ENCODE measurements at regions not wholly inside any gene's neighbourhood (a gene's known extent, or its start where the extent isn't known, plus 50 kb on each side); places are given as distances from the start of the nearest gene placed in this dataset.

DNA sequence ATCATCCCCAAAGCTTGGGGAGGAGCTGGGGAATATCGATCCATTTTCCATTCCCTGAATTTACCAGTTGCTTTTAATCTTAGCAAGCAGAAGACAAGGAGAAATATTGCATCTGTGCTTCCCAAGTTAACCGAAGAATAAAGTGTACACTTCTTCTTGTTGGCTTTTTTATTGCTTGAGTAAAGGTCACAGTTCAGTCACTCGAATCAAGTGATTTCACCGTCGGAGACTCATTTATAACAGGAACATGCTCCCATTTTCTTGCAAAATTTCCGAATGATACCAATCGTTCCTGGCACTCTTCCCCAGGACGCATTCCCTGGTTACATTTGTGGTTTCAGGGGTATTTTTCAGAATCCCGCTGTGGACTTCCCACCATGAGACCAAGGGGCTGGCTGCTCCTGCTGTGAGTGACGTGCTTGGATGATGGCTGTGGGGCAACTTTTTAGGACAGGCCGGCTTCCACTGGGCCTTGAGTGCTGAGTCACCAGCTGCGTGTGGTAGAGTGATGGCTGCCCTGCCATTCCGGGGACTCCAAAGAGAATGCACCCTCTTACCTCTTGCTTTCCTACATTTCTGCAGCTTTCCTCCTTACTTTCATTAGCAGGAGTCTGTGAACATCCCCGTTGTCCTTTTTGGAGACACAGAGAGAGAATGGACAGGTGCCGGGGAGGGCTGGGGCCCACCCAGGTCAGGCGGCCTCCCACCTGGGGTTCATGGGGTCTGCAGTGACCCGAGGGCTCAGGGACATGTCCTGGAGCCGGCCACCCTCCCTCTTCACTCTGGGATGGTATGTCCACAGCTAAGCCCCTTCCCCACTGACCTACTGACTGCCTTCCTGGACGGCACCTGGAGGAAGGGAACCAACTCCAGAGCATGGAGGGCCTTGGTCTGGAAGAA is 60.7 kb upstream of the HDAC4 start:
- TF ChIP-seq, protein P1, sequence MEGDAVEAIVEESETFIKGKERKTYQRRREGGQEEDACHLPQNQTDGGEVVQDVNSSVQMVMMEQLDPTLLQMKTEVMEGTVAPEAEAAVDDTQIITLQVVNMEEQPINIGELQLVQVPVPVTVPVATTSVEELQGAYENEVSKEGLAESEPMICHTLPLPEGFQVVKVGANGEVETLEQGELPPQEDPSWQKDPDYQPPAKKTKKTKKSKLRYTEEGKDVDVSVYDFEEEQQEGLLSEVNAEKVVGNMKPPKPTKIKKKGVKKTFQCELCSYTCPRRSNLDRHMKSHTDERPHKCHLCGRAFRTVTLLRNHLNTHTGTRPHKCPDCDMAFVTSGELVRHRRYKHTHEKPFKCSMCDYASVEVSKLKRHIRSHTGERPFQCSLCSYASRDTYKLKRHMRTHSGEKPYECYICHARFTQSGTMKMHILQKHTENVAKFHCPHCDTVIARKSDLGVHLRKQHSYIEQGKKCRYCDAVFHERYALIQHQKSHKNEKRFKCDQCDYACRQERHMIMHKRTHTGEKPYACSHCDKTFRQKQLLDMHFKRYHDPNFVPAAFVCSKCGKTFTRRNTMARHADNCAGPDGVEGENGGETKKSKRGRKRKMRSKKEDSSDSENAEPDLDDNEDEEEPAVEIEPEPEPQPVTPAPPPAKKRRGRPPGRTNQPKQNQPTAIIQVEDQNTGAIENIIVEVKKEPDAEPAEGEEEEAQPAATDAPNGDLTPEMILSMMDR (IDR thresholded peaks at IDR 0.05; ENCODE audit: insufficient read depth, low read depth, low read length) = no peak
- no peak for DNase-seq (ENCODE audit: low read depth)
- H3K4me3 ChIP-seq (ENCODE audit: low read depth, low read length) = no peak overlapping the region

DNA sequence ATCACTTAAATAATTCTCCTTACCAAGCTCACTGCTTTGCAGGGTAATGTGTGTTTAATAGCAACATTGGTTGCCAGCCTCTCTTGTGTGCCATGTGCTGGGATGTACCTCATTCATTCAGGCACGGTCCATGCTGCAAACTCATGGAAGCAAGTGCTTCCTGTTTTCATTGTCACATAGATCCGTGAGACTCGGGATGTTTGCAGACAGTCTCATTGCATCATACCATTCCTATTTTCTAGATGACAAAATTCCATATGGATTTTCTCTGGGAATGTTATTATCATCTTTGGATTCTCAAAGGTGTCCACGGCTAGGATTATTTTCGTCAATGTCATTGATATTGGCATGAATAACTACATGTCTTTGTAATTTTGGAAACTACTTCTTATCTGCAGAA is 60.0 kb upstream of the HDAC4 start:
- DNase-seq (ENCODE audit: low read depth) = no peak
- TF ChIP-seq, protein P1 (IDR thresholded peaks at IDR 0.05; ENCODE audit: insufficient read depth, low read depth, low read length) = no peak
- H3K4me3 ChIP-seq (ENCODE audit: low read depth, low read length) = no peak overlapping the region

DNA sequence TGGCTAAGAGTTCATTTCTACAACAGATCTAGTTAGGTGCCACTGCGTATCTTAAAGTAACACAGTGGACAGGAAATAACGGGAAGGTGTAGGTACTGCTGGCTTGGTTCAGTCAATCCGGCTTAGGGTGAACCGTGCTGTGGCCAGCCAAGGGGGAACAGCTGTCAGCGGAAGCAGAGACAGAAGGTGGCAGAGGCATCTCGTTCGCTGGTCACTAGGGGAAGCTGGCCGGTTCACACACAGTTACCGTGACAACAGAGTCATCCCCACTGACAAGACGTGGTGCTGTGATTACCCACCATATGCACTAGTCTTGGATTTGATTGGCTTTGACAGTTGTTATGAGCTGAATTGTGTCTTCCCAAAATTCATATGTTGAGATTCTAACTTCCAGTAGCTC is 58.8 kb upstream of the HDAC4 start:
- no peak overlapping the region for H3K4me3 ChIP-seq (ENCODE audit: low read depth, low read length)
- DNase-seq (ENCODE audit: low read depth) = no peak
- TF ChIP-seq, protein P1 (IDR thresholded peaks at IDR 0.05; ENCODE audit: insufficient read depth, low read depth, low read length) = no peak

DNA sequence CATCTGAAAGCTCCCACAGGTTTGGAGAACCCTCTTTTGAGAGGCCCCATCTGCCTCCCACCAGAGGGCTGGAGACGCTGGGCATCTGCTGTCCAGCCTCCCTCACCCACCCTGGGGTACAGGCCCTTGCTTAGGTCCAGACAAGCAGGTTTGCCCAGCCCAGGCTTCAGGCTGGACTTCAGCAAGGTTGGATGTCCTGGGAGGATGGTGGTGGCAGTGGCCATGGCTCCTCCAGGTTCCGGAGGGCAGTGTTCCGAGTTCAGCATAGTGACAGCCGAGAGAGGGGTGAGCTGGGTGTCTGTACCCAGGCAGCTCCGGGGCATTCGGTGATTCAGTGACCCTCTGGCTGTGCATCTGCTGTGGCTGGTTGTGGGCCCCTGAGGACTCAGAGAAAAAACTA is 58.2 kb upstream of the HDAC4 start:
- TF ChIP-seq, protein P1 (IDR thresholded peaks at IDR 0.05; ENCODE audit: insufficient read depth, low read depth, low read length) = no peak
- no peak for DNase-seq (ENCODE audit: low read depth)
- H3K4me3 ChIP-seq (ENCODE audit: low read depth, low read length) = no peak overlapping the region

DNA sequence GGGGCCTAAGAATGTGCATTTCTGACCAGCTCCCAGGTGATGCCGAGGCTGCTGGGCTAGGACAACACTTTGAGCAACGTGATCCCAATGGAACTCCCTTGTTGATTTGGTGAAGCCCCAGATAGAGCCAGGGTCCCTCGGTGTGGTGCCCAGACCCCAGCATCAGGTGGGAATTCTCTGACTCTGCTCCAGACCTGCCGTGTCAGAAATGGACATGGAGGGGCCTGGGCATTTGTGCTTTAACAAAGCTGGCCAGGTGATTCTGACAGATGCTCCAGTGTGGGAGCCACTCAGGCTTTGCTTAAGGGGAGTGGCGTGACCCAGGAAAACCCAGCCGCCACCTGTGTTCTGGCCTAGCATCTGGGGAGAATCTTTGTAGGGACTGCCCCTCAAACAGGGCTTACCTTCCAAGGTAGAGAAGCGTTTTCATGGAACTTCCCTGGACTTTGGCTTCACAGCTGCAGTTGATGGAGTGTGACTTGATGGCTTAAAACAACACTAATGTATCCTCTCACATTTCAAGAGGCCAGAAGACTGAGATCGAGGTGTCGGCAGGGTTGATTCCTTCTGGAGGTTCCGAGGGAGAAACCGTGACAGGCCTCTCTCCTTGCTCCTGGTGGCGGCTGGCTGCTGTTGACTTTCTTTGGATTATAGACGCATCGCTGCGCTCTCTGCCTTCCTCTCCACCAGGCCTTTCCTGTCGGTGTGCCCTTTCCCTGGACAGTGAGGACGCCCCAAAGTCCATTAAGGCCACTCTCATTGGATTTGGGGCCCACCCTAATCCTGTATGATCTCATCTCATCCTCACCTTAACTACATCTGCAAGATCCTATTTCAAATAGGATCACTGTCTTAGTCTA is 57.0 kb upstream of the HDAC4 start:
- TF ChIP-seq, protein P1 (IDR thresholded peaks at IDR 0.05; ENCODE audit: insufficient read depth, low read depth, low read length) = no peak
- H3K4me3 ChIP-seq (ENCODE audit: low read depth, low read length) = no peak overlapping the region
- no peak for DNase-seq (ENCODE audit: low read depth)

DNA sequence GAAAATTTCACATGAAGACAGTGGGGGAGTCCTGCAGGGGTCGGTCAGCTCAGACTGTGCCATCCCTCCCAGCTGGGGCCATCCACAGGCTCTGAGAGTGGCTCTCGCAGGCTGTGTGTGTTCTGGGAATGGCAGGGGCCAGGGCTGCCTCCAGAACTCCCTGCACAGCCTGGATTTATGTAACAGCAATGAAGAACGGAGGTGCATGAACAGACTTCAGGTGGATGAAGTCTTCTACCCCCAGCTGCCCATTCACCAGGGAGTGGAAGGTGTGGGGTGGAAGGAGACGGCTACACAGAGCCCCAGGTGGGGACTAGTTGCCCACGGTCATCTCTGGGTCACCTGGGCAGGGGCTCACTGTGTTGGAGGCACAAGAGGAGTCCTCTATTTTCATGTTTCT is 56.1 kb upstream of the HDAC4 start:
- H3K4me3 ChIP-seq (ENCODE audit: low read depth, low read length) = no peak overlapping the region
- no peak for DNase-seq (ENCODE audit: low read depth)
- TF ChIP-seq, protein P1 (IDR thresholded peaks at IDR 0.05; ENCODE audit: insufficient read depth, low read depth, low read length) = no peak
